GM12878 (cell line): ENCODE measurements at regions not wholly inside any gene's neighbourhood (a gene's known extent, or its start where the extent isn't known, plus 50 kb on each side); places are given as distances from the start of the nearest gene placed in this dataset.

ENCODE experiments used
- ATAC-seq: fragments of 200-7000 bp; cut with Tn5 transposase; 3 replicates; pipeline ENCODE4 v1.9.1; 2020; ENCODE audit warnings: mild to moderate bottlenecking, moderate library complexity
- BruUV-seq: library from RNA; stranded (reverse); fragments of 400-500 nt; replicated peaks from 2 replicates; lab custom pipeline; 2021; lab: Mats Ljungman, UMichigan
- CTCF ChIA-PET: fragments of 300-600 bp; sonication (Branson Sonifier 250); formaldehyde crosslinking; extraction: SDS; loops from one replicate; lab custom pipeline; 2021; ENCODE audit warnings: inconsistent platforms; lab: Yijun Ruan, JAX
- POLR2A ChIA-PET: fragments of 350-600 bp; formaldehyde crosslinking; extraction: SDS; loops from one replicate; lab custom pipeline; 2021; ENCODE audit warnings: inconsistent platforms; lab: Charles Lee
- RAD21 ChIA-PET: fragments of 300-600 bp; sonication (Branson Sonifier 250); formaldehyde crosslinking; loops from one replicate; lab custom pipeline; 2023; ENCODE audit warnings: antibody characterized with exemption; ENCODE audit not compliant: unreplicated experiment; lab: Charles Lee
- SMC1A ChIA-PET: fragments of 300-600 bp; sonication (Branson Sonifier 250); formaldehyde crosslinking; loops from one replicate; lab custom pipeline; 2023; ENCODE audit not compliant: unreplicated experiment, uncharacterized antibody; lab: Charles Lee
- DNase-seq: peaks from one replicate; pipeline ENCODE4 v3.0.0-alpha.2; 2011; ENCODE audit warnings: low read depth, low spot score
- FAIRE-seq: peaks from 3 replicates; lab custom pipeline; 2011; peaks lifted over from hg19 to GRCh38; lab: Jason Lieb, UNC
- H2AFZ ChIP-seq: 2 replicates; pipeline ENCODE4 v1.6.0; 2011; ENCODE audit warnings: low read depth, low read length, control low read depth; ENCODE audit not compliant: control insufficient read depth
- H3K27ac ChIP-seq: 2 replicates; pipeline ENCODE4 v1.5.1; 2011; ENCODE audit warnings: control low read depth; ENCODE audit not compliant: control insufficient read depth, insufficient read depth
- H3K27me3 ChIP-seq, 2 experiments: replicated peaks in 1 of 2; 2 replicates each; pipeline versions ENCODE4 v1.6.0 to v1.6.1; 2011; ENCODE audit warnings: low read length in 1 of 2; ENCODE audit not compliant: control insufficient read depth in 2 of 2, insufficient read depth in 2 of 2
- H3K36me3 ChIP-seq, 2 experiments: 2 replicates each; pipeline ENCODE4 v1.5.1; 2011; ENCODE audit warnings: low read length in 1 of 2; ENCODE audit not compliant: control insufficient read depth in 2 of 2, insufficient read depth in 2 of 2
- H3K4me1 ChIP-seq: 2 replicates; pipeline ENCODE4 v1.6.1; 2011; ENCODE audit warnings: mild to moderate bottlenecking, low read length, moderate library complexity, mixed read lengths; ENCODE audit not compliant: control insufficient read depth, insufficient read depth
- H3K4me2 ChIP-seq: 2 replicates; pipeline ENCODE4 v1.6.0; 2011; ENCODE audit warnings: control low read depth; ENCODE audit not compliant: control insufficient read depth, insufficient read depth
- H3K4me3 ChIP-seq: fragments of 200-600 bp; sonication (generic); 2 replicates; pipeline ENCODE4 v1.5.1; 2016
- H3K79me2 ChIP-seq: 2 replicates; pipeline ENCODE4 v1.6.0; 2011; ENCODE audit warnings: low read length; ENCODE audit not compliant: control insufficient read depth, insufficient read depth
- H3K9ac ChIP-seq: 2 replicates; pipeline ENCODE4 v1.8.0; 2011; ENCODE audit warnings: low read length, control low read depth, mixed read lengths; ENCODE audit not compliant: control insufficient read depth, insufficient read depth
- H3K9me3 ChIP-seq: replicated peaks from 3 replicates; pipeline ENCODE4 v1.5.1; 2011; ENCODE audit warnings: mild to moderate bottlenecking, low read length; ENCODE audit not compliant: control insufficient read depth, insufficient read depth
- H4K20me1 ChIP-seq: 2 replicates; pipeline ENCODE4 v1.6.0; 2011; ENCODE audit not compliant: control insufficient read depth, insufficient read depth
- BCLAF1 ChIP-seq: fragments of 450-650 bp; IDR thresholded peaks from 2 replicates; pipeline ENCODE4 v1.6.1; 2017; ENCODE audit warnings: antibody characterized with exemption, mild to moderate bottlenecking, moderate library complexity
- MEF2B ChIP-seq: fragments of 450-650 bp; IDR thresholded peaks from 2 replicates; pipeline ENCODE4 v1.6.1; 2018; ENCODE audit warnings: mild to moderate bottlenecking, moderate library complexity; ENCODE audit not compliant: partially characterized antibody, poor library complexity, severe bottlenecking
- WGBS: methylation state at CpG from one replicate; pipeline ENCODE4 v1.1.6; 2016; ENCODE audit warnings: low lambda C conversion rate; ENCODE audit not compliant: insufficient replicate concordance, insufficient coverage; ENCODE audit errors: missing lambda C conversion rate; 5-methylcytosine and 5-hydroxymethylcytosine counted together
- in situ Hi-C: fragments of 300-500 bp; cut with MboI; formaldehyde crosslinking; loops from 9 replicates; pipeline ENCODE4 v1.14.3; 2018; ENCODE audit warnings: mixed read lengths
- intact Hi-C: fragments of 100-400 bp; cut with micrococcal nuclease; formaldehyde crosslinking; loops from one replicate; pipeline ENCODE4 v1.14.2; 2022; ENCODE audit not compliant: unreplicated experiment

- no peak for TF ChIP-seq BCLAF1
Measured at GRCh38 chr2:216792222-216793021, 67.4 kb downstream of the TNP1 start (continued).

GRCh38 chr2:216791303-216791702 lies 68.6 kb downstream of the TNP1 start:
- Histone ChIP-seq H3K27ac (no peak overlapping the region), H3K4me2 (no peak overlapping the region), H3K9ac (no peak overlapping the region), H3K9me3 (no peaks in the 10 kb centered on the region), H3K79me2 (no peaks in the 10 kb centered on the region), H2AFZ (no peak overlapping the region), H4K20me1 (no peaks in the 10 kb centered on the region), H3K4me1 (no peaks in the 10 kb centered on the region), H3K36me3 (no peaks in the 10 kb centered on the region), H3K4me3 (no peak overlapping the region), H3K27me3 (no peaks in the 10 kb centered on the region; a peak in 2 of 4 replicates)
- no peak for DNase-seq
- no TSS peak for BruUV-seq
- ChIA-PET SMC1A (no interaction called here), CTCF (no interaction called here), RAD21 (no interaction called here), POLR2A (no interaction called here)
- in situ Hi-C loops (no loop called here), intact Hi-C loops (no loop called here)
- TF ChIP-seq MEF2B, result no peak
- FAIRE-seq, result no peak
- no peak for ATAC-seq
- WGBS, result 0% methylated on average over 2 of the region's 2 CpGs
